ENCODE measurements at regions not wholly inside any gene's neighbourhood (a gene's known extent, or its start where the extent isn't known, plus 50 kb on each side); places are given as distances from the start of the nearest gene placed in this dataset.

DNA sequence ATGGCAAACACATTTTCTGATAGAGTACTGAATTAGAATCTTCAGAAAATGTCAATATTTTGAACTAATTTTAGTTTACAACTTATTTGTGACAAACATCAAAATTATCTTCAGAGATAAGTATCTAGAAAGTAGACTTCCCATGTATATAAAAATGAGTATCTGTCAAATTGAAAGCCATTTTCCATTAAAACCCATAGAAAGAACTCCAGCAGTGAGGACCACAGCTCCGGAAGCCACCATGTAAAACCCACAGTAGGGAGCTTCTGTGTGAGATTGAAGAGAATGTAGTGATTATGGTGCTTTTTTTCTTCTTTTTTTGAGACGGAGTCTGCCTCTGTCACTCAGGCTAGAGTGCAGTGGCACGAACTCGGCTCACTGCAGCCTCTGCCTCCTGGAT, 687.0 kb downstream of the TYW1 start:
- Histone ChIP-seq H3K36me3 (ENCODE audit: insufficient read depth, low read length, poor library complexity, severe bottlenecking) (no peaks in the 10 kb centered on the region), H3K4me3 (ENCODE audit: low read depth, low read length, poor library complexity, severe bottlenecking) (no peak overlapping the region), H3K4me1 (ENCODE audit: insufficient read depth, low read length, poor library complexity, severe bottlenecking) (no peaks in the 10 kb centered on the region), H3K27me3 (replicated peaks; ENCODE audit: insufficient read depth, low read depth, low read length, poor library complexity) (peaks cover 9% of the 10 kb centered on the region), H3K9me3 (ENCODE audit: low read depth, low read length, poor library complexity, severe bottlenecking) (no peaks in the 10 kb centered on the region), H3K27ac (ENCODE audit: low read depth, low read length, poor library complexity, severe bottlenecking) (no peak overlapping the region)
- intact Hi-C loops (cut with micrococcal nuclease; ENCODE audit: unreplicated experiment), result no loop called here
- BruUV-seq (replicated peaks), result no TSS peak
- ChIA-PET POLR2A (ENCODE audit: low non-redundant PET) (no interaction called here), CTCF (no interaction called here)
- TF ChIP-seq, protein P1, sequence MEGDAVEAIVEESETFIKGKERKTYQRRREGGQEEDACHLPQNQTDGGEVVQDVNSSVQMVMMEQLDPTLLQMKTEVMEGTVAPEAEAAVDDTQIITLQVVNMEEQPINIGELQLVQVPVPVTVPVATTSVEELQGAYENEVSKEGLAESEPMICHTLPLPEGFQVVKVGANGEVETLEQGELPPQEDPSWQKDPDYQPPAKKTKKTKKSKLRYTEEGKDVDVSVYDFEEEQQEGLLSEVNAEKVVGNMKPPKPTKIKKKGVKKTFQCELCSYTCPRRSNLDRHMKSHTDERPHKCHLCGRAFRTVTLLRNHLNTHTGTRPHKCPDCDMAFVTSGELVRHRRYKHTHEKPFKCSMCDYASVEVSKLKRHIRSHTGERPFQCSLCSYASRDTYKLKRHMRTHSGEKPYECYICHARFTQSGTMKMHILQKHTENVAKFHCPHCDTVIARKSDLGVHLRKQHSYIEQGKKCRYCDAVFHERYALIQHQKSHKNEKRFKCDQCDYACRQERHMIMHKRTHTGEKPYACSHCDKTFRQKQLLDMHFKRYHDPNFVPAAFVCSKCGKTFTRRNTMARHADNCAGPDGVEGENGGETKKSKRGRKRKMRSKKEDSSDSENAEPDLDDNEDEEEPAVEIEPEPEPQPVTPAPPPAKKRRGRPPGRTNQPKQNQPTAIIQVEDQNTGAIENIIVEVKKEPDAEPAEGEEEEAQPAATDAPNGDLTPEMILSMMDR (conservative IDR thresholded peaks at IDR 0.05; ENCODE audit: low read depth, low read length), result no peak
- no peak for TF ChIP-seq EZH2 (IDR thresholded peaks at IDR 0.05; ENCODE audit: borderline replicate concordance, low read depth, low read length, poor library complexity, severe bottlenecking)
- DNase-seq (ENCODE audit: low spot score), result peak; percentile 81

DNA sequence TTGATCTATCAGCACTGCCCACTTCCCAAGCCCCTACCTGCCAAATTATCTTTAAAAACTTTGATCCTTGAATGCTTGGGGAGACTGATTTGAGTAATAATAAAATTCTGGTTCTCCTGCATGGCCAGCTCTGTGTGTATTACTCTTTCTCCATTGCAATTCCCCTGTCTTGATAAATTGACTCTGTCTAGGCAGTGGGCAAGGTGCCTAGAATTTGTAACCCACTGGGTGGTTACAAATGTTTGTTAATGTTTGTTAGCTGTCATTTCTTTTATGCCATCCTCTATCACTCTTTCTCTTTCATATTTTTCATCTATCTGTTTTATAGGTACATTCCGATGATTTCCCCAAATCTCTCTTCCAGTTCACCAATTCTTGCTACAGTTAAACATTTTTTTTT, 694.1 kb downstream of the TYW1 start:
- Histone ChIP-seq H3K36me3 (ENCODE audit: insufficient read depth, low read length, poor library complexity, severe bottlenecking) (no peaks in the 10 kb centered on the region), H3K4me1 (ENCODE audit: insufficient read depth, low read length, poor library complexity, severe bottlenecking) (peaks cover 4% of the 10 kb centered on the region), H3K4me3 (ENCODE audit: low read depth, low read length, poor library complexity, severe bottlenecking) (no peak overlapping the region), H3K27ac (ENCODE audit: low read depth, low read length, poor library complexity, severe bottlenecking) (no peak overlapping the region), H3K9me3 (ENCODE audit: low read depth, low read length, poor library complexity, severe bottlenecking) (peaks cover 4% of the 10 kb centered on the region), H3K27me3 (replicated peaks; ENCODE audit: insufficient read depth, low read depth, low read length, poor library complexity) (peaks cover 3% of the 10 kb centered on the region)
- intact Hi-C loops (cut with micrococcal nuclease; ENCODE audit: unreplicated experiment), result no loop called here
- no peak for DNase-seq (ENCODE audit: low spot score)
- no TSS peak for BruUV-seq (replicated peaks)
- no peak for TF ChIP-seq EZH2 (IDR thresholded peaks at IDR 0.05; ENCODE audit: borderline replicate concordance, low read depth, low read length, poor library complexity, severe bottlenecking)
- TF ChIP-seq, protein P1 (conservative IDR thresholded peaks at IDR 0.05; ENCODE audit: low read depth, low read length), result no peak
- CTCF ChIA-PET, result no interaction called here
- POLR2A ChIA-PET (ENCODE audit: low non-redundant PET), result interaction anchor here (0.7 kb wide), 1 partner anchor 1515 kb away, joined by 3 read pairs; no protein-coding TSS in a partner anchor

DNA sequence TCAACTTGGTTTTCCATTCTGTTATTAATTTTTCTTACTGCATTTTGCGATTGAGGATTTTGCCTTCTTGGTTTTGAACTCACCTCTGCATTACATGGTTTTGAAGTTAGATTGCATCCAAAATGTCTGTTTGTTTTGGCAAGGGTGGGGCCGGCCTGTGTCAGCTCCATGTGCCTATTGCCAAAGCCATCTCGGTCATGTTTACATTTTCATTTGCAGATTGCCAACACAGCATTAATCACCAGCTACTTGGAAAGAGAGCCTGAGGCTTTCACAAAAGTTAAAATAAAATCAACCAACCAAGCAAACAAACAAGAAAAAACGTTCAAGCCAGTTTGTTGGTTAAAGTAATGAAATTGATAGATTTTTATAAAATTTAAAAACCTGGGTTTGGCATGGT, 695.8 kb downstream of the TYW1 start:
- POLR2A ChIA-PET (ENCODE audit: low non-redundant PET), result interaction anchor here (0.7 kb wide), 1 partner anchor 29 kb away, joined by 4 read pairs; no protein-coding TSS in a partner anchor
- no peak overlapping the region for H3K27ac ChIP-seq (ENCODE audit: low read depth, low read length, poor library complexity, severe bottlenecking)
- H3K9me3 ChIP-seq (ENCODE audit: low read depth, low read length, poor library complexity, severe bottlenecking), result peaks cover 4% of the 10 kb centered on the region
- H3K27me3 ChIP-seq (replicated peaks; ENCODE audit: insufficient read depth, low read depth, low read length, poor library complexity), result peaks cover 3% of the 10 kb centered on the region
- intact Hi-C loops (cut with micrococcal nuclease; ENCODE audit: unreplicated experiment), result no loop called here
- DNase-seq (ENCODE audit: low spot score), result no peak
- H3K36me3 ChIP-seq (ENCODE audit: insufficient read depth, low read length, poor library complexity, severe bottlenecking), result no peaks in the 10 kb centered on the region
- peaks cover 4% of the 10 kb centered on the region for H3K4me1 ChIP-seq (ENCODE audit: insufficient read depth, low read length, poor library complexity, severe bottlenecking)
- no peak for TF ChIP-seq EZH2 (IDR thresholded peaks at IDR 0.05; ENCODE audit: borderline replicate concordance, low read depth, low read length, poor library complexity, severe bottlenecking)
- TF ChIP-seq, protein P1 (conservative IDR thresholded peaks at IDR 0.05; ENCODE audit: low read depth, low read length), result no peak
- no peak overlapping the region for H3K4me3 ChIP-seq (ENCODE audit: low read depth, low read length, poor library complexity, severe bottlenecking)
- BruUV-seq (replicated peaks), result no TSS peak
- CTCF ChIA-PET, result no interaction called here

All from A673 (cell line).